GM18511 (cell line): ENCODE measurements at regions not wholly inside any gene's neighbourhood (a gene's known extent, or its start where the extent isn't known, plus 50 kb on each side); places are given as distances from the start of the nearest gene placed in this dataset.

ENCODE experiments used
- ATAC-seq: cut with Tn5 transposase; IDR thresholded peaks from one replicate; pipeline ENCODE4 v1.9.1; 2021; ENCODE audit warnings: mild to moderate bottlenecking, moderate library complexity; ENCODE audit not compliant: unreplicated experiment

DNA sequence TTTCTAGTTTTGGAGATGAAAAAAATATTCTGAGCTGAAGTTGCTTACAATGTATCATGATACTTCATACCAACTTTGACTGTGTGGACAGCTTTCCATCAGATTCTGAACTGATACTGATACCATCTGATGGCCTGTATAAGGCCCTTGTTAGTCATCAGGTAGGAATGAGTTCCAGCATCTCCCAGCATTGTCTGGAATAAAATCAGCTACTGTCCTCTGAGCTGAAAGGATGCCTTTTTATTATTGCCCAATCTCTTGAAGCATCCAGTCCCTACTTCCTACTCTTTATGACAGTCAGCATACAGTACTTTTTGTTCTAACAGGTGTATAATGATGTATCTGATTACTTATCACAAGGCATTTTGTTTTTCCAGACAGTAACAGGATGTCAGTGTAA, 70.6 kb upstream of the EYA4 start:
- ATAC-seq, result no peak

DNA sequence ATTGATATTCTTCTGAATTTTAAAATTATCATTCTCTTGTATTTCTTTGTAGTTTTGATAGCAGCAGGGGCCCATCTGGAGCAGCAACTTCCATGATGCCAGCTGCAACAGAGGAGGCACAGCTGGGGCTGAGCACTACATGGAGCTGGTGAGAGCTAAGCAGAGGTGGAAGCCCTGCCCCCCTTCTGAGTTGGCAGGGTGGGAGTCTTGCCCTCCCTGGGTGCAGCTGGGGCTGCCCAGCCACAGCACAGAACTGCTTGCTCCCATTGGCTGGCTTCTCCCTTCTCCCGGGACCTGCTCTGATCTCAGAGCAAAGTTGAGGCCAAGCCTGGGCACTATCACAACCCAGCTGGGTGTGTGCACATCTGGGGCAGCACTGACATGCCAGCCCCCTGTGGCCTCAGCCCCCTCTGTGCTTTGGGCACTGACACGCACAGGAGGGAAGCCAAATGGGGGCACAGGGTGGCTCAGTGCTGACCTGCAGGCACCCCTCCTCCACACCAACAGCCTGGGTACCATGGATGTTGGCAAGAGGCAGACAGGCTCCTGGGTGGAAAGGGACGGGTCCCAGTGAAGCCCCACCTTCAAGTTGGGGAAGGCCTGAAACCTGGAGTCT, 69.1 kb upstream of the EYA4 start:
- ATAC-seq, result no peak

DNA sequence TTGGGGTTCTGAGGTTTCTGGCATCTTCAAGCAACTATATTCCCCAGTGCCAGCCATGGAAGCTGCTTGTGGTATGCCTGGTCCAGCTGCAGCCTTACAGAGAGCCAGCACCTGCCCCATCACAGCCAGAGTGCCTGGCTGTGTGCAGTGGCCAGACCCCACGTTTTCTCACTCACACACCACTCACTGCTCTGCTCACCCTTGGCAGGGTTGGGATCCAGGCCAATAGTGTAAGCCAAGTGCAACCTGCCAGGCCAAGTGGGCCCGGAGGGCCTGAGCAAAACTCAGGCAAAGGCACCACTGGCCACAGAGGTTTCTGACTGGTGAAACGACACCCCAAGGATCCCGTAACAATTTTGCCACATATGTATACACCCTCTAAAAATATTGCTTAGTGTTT, 67.9 kb upstream of the EYA4 start:
- no peak for ATAC-seq

- ATAC-seq, result no peak
Measured at GRCh38 chr6:133179481-133179880, 61.7 kb upstream of the EYA4 start.

GRCh38 chr6:133183691-133184090, 57.5 kb upstream of the EYA4 start:
- ATAC-seq, result no peak

DNA sequence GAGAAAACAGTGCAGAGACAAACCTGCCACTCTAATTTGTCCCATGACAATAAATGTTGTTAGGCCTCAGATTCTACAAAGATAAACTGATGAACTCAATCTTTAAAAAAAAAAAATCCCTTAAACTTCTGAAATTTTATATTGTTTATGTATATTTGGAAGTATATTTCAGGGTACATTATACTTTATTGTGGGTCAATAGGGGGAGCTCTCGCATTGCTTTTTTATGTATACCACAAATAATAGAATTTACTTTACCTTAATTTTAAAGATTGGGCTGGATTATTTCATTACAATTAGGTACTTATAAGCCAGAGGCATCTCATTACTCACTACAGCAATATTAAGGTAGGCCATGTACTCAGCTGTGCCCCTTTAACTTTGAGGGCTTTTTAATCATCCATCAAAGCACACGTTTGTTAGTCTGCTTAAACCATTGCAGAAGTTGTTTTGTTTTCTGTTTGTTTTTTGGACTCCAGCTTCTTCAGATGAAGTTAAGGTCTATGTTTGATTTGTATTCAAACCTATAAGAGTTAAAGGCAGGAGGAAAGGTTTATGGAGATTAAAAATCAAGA, 56.3 kb upstream of the EYA4 start:
- no peak for ATAC-seq

DNA sequence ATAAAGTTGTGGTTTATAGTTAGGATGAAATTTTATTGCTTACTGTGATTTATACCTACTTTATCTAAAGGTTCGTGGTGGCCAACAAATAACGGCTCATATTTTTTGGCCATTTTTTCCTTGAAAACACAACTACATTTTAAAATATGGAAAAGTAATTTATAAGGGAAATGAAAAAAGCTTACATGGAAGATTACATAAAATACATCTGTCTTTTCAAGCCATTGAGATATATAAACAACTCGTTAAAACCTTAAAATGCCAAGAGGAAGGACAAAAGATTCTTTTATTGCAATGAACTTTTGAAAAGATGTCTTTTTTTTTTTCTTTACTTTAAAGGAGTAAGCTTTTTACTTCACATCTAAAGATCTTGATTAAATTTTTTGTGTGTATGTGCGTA, 55.4 kb upstream of the EYA4 start:
- no peak for ATAC-seq

GRCh38 chr6:133187114-133187513, 54.0 kb upstream of the EYA4 start:
- ATAC-seq, result no peak

- no peak for ATAC-seq
Measured at GRCh38 chr6:133187657-133188453, 53.3 kb upstream of the EYA4 start.

DNA sequence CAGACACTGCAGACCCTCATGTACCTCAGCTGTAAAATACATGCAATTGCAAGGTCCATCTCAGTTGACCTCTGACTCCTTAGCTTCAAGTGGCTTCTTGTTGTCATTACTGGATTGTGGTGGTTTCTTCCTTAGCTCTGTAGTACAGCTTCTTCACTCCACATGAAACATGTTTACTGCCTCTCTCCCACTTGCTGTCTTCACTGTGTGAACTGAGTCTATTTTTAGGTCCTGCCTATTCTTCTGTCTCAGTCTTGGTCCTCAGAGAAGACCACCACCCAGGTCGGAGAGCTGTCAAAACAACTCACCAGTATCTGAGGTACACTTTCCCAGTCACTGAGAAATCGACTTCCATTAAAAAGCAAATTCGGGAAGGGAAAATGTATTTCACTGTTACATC, 50.2 kb upstream of the EYA4 start:
- ATAC-seq, result no peak

DNA sequence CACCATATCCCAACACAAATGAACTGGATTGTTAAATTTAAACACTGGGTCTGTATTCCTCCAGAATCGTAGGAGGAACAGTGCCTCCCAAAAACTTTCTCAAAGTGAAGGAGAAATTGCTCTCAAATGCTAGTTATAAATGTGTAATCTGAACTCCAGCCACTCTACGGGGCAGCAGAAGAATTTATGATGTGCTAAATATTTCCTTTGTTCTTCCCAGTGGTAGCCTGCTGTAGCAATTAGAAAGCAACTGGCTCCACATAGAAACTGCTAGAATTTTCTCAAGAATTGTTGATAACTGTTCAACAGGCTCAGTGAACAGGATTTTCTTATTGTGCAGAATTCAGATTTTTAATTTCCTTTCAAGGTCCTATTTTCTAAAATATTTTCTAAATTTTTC, 49.8 kb upstream of the EYA4 start:
- no peak for ATAC-seq
